GM12872 (cell line): ENCODE measurements at regions not wholly inside any gene's neighbourhood (a gene's known extent, or its start where the extent isn't known, plus 50 kb on each side); places are given as distances from the start of the nearest gene placed in this dataset.

Experiments used
- CTCF ChIP-seq: IDR thresholded peaks from 3 replicates; pipeline ENCODE4 v1.5.1; 2011; ENCODE audit warnings: low read depth, mild to moderate bottlenecking, low read length, moderate library complexity; ENCODE audit not compliant: insufficient read depth

- no peak for TF ChIP-seq CTCF
These were observed 638.7 kb downstream of the ZEB2 start for GRCh38 chr2:143881246-143881645.

- no peak for TF ChIP-seq CTCF
These were observed 641.9 kb downstream of the ZEB2 start for GRCh38 chr2:143877876-143878530.

- TF ChIP-seq CTCF, result no peak
These were observed 642.9 kb downstream of the ZEB2 start for GRCh38 chr2:143877056-143877455.

- no peak for TF ChIP-seq CTCF
These were observed 644.4 kb downstream of the ZEB2 start for GRCh38 chr2:143875295-143876233.

GRCh38 chr2:143873886-143874285 lies 646.0 kb downstream of the ZEB2 start:
- TF ChIP-seq CTCF, result no peak

- no peak for TF ChIP-seq CTCF
These were observed 649.2 kb downstream of the ZEB2 start for GRCh38 chr2:143870696-143871095.

GRCh38 chr2:143856978-143857377 lies 662.9 kb downstream of the ZEB2 start:
- TF ChIP-seq CTCF, result no peak
